Peyer's patch (tissue), 4 donors: ENCODE measurements at regions not wholly inside any gene's neighbourhood (a gene's known extent, or its start where the extent isn't known, plus 50 kb on each side); places are given as distances from the start of the nearest gene placed in this dataset.

Experiments used
- CTCF ChIP-seq, 6 experiments: fragments of 450-650 bp in 4 of 6; fragments of 200-600 bp in 2 of 6; sonication (generic) in 1 of 6; IDR thresholded peaks; one replicate each; pipeline ENCODE4 v1.5.1; 2017 to 2019; ENCODE audit warnings: antibody characterized with exemption in 6 of 6, mild to moderate bottlenecking in 3 of 6, moderate library complexity in 1 of 6
- POLR2A ChIP-seq, 2 donors: fragments of 450-650 bp; IDR thresholded peaks; one replicate each; pipeline ENCODE4 v1.5.1; 2017; ENCODE audit warnings: antibody characterized with exemption in 2 of 2, mild to moderate bottlenecking in 2 of 2, moderate library complexity in 2 of 2

GRCh38 chr4:19844446-19844845 is 407.3 kb upstream of the SLIT2 start:
- TF ChIP-seq CTCF (IDR thresholded peaks at IDR 0.05), result no peak
- no peak for TF ChIP-seq POLR2A (IDR thresholded peaks at IDR 0.05)
